A172 (cell line): ENCODE measurements at regions not wholly inside any gene's neighbourhood (a gene's known extent, or its start where the extent isn't known, plus 50 kb on each side); places are given as distances from the start of the nearest gene placed in this dataset.
"Not testable (repeated sequence)": the region's sequence is repeated elsewhere in the genome, so short reads cannot be mapped to it uniquely, and the experiment has no call there.

ENCODE experiments used
- DNase-seq: peaks from one replicate; pipeline ENCODE4 v3.0.0-alpha.2; 2015; ENCODE audit warnings: low spot score

- not testable (repeated sequence) for DNase-seq
Observed at GRCh38 chr9:24856601-24857000, 310.9 kb upstream of the IZUMO3 start.

GRCh38 chr9:24846248-24846912, 300.7 kb upstream of the IZUMO3 start:
- DNase-seq: no peak

- DNase-seq: no peak
Observed at GRCh38 chr9:24844217-24844616, 298.5 kb upstream of the IZUMO3 start.

GRCh38 chr9:24841993-24842392, 296.3 kb upstream of the IZUMO3 start:
- DNase-seq: no peak

GRCh38 chr9:24832307-24832706, 286.6 kb upstream of the IZUMO3 start:
- DNase-seq: peak; percentile 20

- no peak for DNase-seq
Observed at GRCh38 chr9:24828687-24829086, 283.0 kb upstream of the IZUMO3 start.

GRCh38 chr9:24824607-24825006, 278.9 kb upstream of the IZUMO3 start:
- no peak for DNase-seq

GRCh38 chr9:24820196-24820595, 274.5 kb upstream of the IZUMO3 start:
- DNase-seq: no peak

- DNase-seq: no peak
Observed at GRCh38 chr9:24817756-24818155, 272.1 kb upstream of the IZUMO3 start.

GRCh38 chr9:24816006-24816405, 270.3 kb upstream of the IZUMO3 start:
- no peak for DNase-seq

- DNase-seq: no peak
Observed at GRCh38 chr9:24801344-24801743, 255.6 kb upstream of the IZUMO3 start.

- DNase-seq: no peak
Observed at GRCh38 chr9:24793787-24794186, 248.1 kb upstream of the IZUMO3 start.

- DNase-seq: no peak
Observed at GRCh38 chr9:24776226-24776625, 230.5 kb upstream of the IZUMO3 start.

GRCh38 chr9:24774199-24774598, 228.5 kb upstream of the IZUMO3 start:
- not testable (repeated sequence) for DNase-seq

GRCh38 chr9:24766081-24766480, 220.4 kb upstream of the IZUMO3 start:
- DNase-seq: no peak

- no peak for DNase-seq
Observed at GRCh38 chr9:24765025-24765756, 219.5 kb upstream of the IZUMO3 start.

GRCh38 chr9:24738421-24738961, 192.8 kb upstream of the IZUMO3 start:
- no peak for DNase-seq

- DNase-seq: no peak
Observed at GRCh38 chr9:24731754-24732153, 186.1 kb upstream of the IZUMO3 start.

GRCh38 chr9:24721621-24722020, 175.9 kb upstream of the IZUMO3 start:
- DNase-seq: no peak

- no peak for DNase-seq
Observed at GRCh38 chr9:24712206-24712605, 166.5 kb upstream of the IZUMO3 start.

GRCh38 chr9:24708814-24709213, 163.1 kb upstream of the IZUMO3 start:
- no peak for DNase-seq

GRCh38 chr9:24698881-24699518, 153.3 kb upstream of the IZUMO3 start:
- DNase-seq: peak; percentile 18

- DNase-seq: no peak
Observed at GRCh38 chr9:24672336-24672735, 126.6 kb upstream of the IZUMO3 start.
